ENCODE measurements at regions not wholly inside any gene's neighbourhood (a gene's known extent, or its start where the extent isn't known, plus 50 kb on each side); places are given as distances from the start of the nearest gene placed in this dataset.

DNA sequence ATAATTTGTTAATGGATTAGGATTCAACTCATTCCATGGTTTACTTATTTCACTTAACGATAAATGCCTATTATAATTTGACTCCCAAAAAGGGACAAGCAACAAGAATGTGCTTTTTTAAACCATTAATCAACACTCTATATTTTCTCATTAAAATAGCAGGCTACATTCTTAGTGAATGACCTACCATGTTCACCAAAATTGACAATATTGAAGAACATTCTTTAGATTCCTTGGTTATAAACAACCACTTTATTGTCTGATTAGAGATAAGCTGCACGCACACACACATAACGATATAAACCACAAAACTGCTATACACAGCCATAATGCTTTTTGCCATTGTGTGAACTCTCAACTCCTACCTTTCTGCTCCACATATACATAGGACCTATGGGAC, 75.4 kb upstream of the LRRC7 start:
- H3K9me3 Mint-ChIP-seq, result peaks cover 25% of the 10 kb centered on the region
- no peak for DNase-seq
- no peak overlapping the region for H3K27ac Mint-ChIP-seq
- H3K4me3 Mint-ChIP-seq, result no peak overlapping the region
- H3K36me3 Mint-ChIP-seq (ENCODE audit: low read depth), result no peaks in the 10 kb centered on the region
- H3K27me3 Mint-ChIP-seq (ENCODE audit: insufficient read depth), result no peaks in the 10 kb centered on the region
- TF ChIP-seq, protein P1, sequence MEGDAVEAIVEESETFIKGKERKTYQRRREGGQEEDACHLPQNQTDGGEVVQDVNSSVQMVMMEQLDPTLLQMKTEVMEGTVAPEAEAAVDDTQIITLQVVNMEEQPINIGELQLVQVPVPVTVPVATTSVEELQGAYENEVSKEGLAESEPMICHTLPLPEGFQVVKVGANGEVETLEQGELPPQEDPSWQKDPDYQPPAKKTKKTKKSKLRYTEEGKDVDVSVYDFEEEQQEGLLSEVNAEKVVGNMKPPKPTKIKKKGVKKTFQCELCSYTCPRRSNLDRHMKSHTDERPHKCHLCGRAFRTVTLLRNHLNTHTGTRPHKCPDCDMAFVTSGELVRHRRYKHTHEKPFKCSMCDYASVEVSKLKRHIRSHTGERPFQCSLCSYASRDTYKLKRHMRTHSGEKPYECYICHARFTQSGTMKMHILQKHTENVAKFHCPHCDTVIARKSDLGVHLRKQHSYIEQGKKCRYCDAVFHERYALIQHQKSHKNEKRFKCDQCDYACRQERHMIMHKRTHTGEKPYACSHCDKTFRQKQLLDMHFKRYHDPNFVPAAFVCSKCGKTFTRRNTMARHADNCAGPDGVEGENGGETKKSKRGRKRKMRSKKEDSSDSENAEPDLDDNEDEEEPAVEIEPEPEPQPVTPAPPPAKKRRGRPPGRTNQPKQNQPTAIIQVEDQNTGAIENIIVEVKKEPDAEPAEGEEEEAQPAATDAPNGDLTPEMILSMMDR (IDR thresholded peaks at IDR 0.05), result no peak
- no peaks in the 10 kb centered on the region for H3K4me1 Mint-ChIP-seq (ENCODE audit: low read depth)

DNA sequence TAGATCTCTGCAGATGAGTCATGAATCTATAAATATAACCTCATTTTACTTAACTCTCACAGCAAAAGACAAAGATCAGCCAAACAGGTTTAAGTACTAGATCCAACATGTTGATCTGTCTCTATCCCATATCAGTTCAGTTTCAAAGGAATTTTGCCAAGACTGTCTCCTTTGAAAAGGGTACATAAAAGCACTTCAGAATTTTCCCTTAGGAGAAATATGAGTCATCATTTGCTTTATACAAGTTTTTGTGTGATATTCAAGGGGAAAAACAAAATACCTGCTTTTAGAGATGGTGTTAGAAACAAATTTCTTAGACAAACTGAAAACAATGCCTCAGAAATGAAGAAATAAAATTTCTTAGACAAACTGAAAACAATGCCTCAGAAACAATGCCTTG, 73.5 kb upstream of the LRRC7 start:
- no peaks in the 10 kb centered on the region for H3K36me3 Mint-ChIP-seq (ENCODE audit: low read depth)
- DNase-seq, result no peak
- H3K4me3 Mint-ChIP-seq, result no peak overlapping the region
- peaks cover 14% of the 10 kb centered on the region for H3K9me3 Mint-ChIP-seq
- TF ChIP-seq, protein P1 (IDR thresholded peaks at IDR 0.05), result no peak
- H3K27ac Mint-ChIP-seq, result no peak overlapping the region
- H3K27me3 Mint-ChIP-seq (ENCODE audit: insufficient read depth), result no peaks in the 10 kb centered on the region
- no peaks in the 10 kb centered on the region for H3K4me1 Mint-ChIP-seq (ENCODE audit: low read depth)

DNA sequence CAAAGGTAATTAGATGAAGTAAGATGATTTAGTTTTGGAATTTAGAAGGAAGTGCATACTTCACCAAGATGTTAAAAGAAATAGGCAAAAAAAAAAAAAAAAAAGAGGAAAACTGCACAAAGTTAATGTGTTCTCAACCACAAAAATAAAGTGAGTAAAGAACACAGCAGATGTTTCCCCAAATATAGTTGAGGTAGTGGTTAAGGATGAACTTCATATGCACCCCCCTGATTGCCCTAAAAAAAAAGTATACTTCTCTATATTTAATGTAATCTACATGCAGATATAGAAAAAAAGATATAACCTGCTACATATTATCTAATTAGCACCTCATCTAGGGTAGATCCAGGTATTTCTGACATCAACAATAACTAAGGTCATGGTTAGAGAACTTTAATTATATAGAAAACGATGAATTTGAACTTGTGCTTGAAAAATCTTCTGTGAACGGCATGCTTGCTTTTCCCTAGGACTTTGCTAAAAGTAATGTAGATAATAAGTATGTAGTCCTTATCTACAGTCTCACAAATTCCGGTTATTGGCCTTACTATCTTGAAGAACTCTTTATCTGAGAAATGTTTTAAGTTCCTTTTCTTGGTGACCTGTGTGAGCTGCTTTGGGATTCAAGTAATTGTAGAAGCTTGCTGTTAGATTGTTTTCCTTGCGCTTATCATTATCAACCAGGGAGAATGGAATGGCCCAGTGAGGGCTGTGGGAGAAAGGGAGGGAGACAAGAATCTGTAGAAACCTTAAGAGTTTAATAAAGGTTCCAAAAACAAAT, 70.1 kb upstream of the LRRC7 start:
- Mint-ChIP-seq H3K4me3 (no peak overlapping the region), H3K4me1 (ENCODE audit: low read depth) (no peaks in the 10 kb centered on the region), H3K36me3 (ENCODE audit: low read depth) (no peaks in the 10 kb centered on the region), H3K27me3 (ENCODE audit: insufficient read depth) (no peaks in the 10 kb centered on the region), H3K9me3 (peaks cover 6% of the 10 kb centered on the region), H3K27ac (no peak overlapping the region)
- no peak for DNase-seq
- TF ChIP-seq, protein P1 (IDR thresholded peaks at IDR 0.05), result no peak

DNA sequence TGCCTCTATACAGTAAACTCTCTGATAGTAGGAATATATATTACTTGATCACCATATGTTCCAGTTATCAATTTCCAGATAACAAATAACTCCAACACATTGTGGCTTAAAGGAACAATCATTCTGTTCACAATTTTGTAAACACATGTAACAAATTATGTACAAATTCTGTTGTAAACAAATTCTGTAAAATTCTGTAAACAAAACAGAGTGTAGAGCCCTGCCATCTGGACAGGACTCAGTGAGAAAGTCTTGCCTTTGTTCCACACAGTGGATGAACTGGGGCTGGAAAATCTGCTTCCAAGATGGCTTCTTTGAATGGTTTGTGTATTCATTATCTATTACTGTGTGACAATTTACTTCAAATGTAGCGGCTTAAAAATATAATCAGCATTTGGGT, 69.0 kb upstream of the LRRC7 start:
- no peak for DNase-seq
- no peaks in the 10 kb centered on the region for H3K27me3 Mint-ChIP-seq (ENCODE audit: insufficient read depth)
- H3K36me3 Mint-ChIP-seq (ENCODE audit: low read depth), result no peaks in the 10 kb centered on the region
- H3K27ac Mint-ChIP-seq, result no peak overlapping the region
- H3K9me3 Mint-ChIP-seq, result peaks cover 6% of the 10 kb centered on the region; the same call in 1 of the 2 replicates
- no peaks in the 10 kb centered on the region for H3K4me1 Mint-ChIP-seq (ENCODE audit: low read depth)
- H3K4me3 Mint-ChIP-seq, result no peak overlapping the region
- TF ChIP-seq, protein P1 (IDR thresholded peaks at IDR 0.05), result no peak

DNA sequence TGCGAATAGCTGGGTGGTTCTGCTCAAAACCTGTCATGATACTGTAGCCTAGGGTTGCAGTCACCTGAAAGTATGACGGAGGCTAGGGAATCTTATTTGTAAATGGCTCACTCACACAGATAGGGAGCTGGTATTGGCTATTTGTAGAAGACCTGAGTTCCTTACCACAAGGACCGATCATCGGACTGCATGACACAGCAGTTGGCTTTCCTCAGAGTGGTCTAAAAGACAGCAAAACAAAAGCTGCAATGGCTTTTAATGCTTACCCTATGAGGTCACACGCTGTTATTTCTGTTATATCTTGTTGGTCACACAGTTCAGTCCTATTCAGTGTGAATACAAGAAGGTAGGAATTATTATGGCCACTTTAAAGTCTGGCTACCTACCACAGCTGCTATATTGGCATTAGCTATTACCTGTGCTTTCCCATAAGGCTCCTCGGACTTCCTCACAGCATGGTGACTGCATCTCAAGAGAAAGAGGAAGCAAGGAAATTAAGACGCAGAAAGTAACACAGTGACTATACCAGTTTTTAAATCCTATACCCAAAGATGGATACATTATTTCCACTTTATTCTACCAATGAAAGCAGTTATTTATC, 68.4 kb upstream of the LRRC7 start:
- Mint-ChIP-seq H3K4me1 (ENCODE audit: low read depth) (no peaks in the 10 kb centered on the region), H3K27me3 (ENCODE audit: insufficient read depth) (no peaks in the 10 kb centered on the region), H3K36me3 (ENCODE audit: low read depth) (no peaks in the 10 kb centered on the region), H3K9me3 (peaks cover 6% of the 10 kb centered on the region; the same call in 1 of the 2 replicates), H3K27ac (no peak overlapping the region), H3K4me3 (no peak overlapping the region)
- DNase-seq, result no peak
- TF ChIP-seq, protein P1 (IDR thresholded peaks at IDR 0.05), result no peak
